NT2/D1 (cell line): ENCODE measurements at regions not wholly inside any gene's neighbourhood (a gene's known extent, or its start where the extent isn't known, plus 50 kb on each side); places are given as distances from the start of the nearest gene placed in this dataset.

ENCODE experiments used
- SUZ12 ChIP-seq: IDR thresholded peaks from 2 replicates; pipeline ENCODE4 v1.6.1; 2011; ENCODE audit not compliant: insufficient read length, insufficient read depth; ENCODE audit errors: extremely low read depth
- YY1 ChIP-seq: IDR thresholded peaks from 2 replicates; pipeline ENCODE4 v1.6.1; 2011; ENCODE audit not compliant: insufficient read length, insufficient read depth

GRCh38 chr21:24042687-24043086, 1564.6 kb downstream of the MRPL39 start:
- TF ChIP-seq YY1 (no peak), SUZ12 (no peak)
